ENCODE measurements at regions not wholly inside any gene's neighbourhood (a gene's known extent, or its start where the extent isn't known, plus 50 kb on each side); places are given as distances from the start of the nearest gene placed in this dataset.

GRCh38 chr1:2968471-2968881, 52.8 kb upstream of the ACTRT2 start:
- FAIRE-seq: no peak
- no peak for DNase-seq (ENCODE audit: insufficient read length, low spot score)

- no peak for DNase-seq (ENCODE audit: insufficient read length, low spot score)
- FAIRE-seq: no peak
These were observed 52.0 kb upstream of the ACTRT2 start for GRCh38 chr1:2969011-2969844.

- FAIRE-seq: no peak
- DNase-seq (ENCODE audit: insufficient read length, low spot score): no peak
These were observed 51.4 kb upstream of the ACTRT2 start for GRCh38 chr1:2969845-2970291.

GRCh38 chr1:2970311-2971071, 50.8 kb upstream of the ACTRT2 start:
- no peak for FAIRE-seq
- DNase-seq (ENCODE audit: insufficient read length, low spot score): no peak

- FAIRE-seq: no peak
- DNase-seq (ENCODE audit: insufficient read length, low spot score): no peak
These were observed 50.2 kb upstream of the ACTRT2 start for GRCh38 chr1:2971101-2971501.
